Thyroid gland (tissue), 4 donors: ENCODE measurements at regions not wholly inside any gene's neighbourhood (a gene's known extent, or its start where the extent isn't known, plus 50 kb on each side); places are given as distances from the start of the nearest gene placed in this dataset.

Source experiments
- CTCF ChIP-seq, 6 experiments: fragments of 200-600 bp in 3 of 6; fragments of 450-650 bp in 3 of 6; sonication (generic) in 3 of 6; IDR thresholded peaks; one replicate each; pipeline ENCODE4 v1.5.1; 2016 to 2019; ENCODE audit warnings: antibody characterized with exemption in 6 of 6, mild to moderate bottlenecking in 2 of 6, inconsistent platforms in 1 of 6, moderate library complexity in 1 of 6
- POLR2A ChIP-seq, 2 donors: fragments of 450-650 bp; IDR thresholded peaks; one replicate each; pipeline ENCODE4 v1.6.1; 2017; ENCODE audit warnings: antibody characterized with exemption in 2 of 2, mild to moderate bottlenecking in 2 of 2, moderate library complexity in 1 of 2

DNA sequence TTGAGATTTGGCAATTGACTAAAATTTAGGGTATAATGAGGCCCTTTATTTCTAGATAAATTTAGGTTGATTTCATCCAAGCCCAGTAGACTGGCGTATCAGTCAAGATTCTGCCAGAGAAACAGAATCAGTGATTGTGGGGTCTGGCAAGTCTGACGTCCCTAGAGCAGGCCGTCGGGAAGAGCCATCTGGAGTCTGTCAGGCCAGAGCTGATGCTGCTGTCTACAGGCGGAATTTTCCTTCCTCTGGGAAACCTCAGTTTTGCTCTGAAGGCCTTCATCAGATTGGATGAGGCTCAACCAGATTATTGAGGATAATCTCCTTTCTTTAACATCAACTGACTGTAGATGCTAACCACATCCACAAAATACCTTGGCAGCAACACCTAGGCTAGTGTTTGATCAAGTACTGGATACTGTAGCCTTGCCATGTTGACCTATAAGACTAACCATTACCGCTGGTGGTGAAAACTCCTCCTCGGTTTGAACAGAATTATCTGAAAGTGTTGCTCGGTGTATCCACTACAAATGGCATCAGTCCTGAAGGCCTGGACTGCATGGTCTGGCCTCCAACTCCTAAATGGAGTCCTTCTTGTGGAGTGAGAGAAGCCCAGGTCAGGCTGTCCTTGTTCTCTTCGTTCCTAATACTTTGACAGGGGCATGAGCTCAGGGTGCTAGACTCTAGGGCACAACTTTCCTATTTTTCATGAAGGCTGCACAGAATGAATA, 83.2 kb upstream of the ANKH start:
- no peak for TF ChIP-seq CTCF (IDR thresholded peaks at IDR 0.05)
- TF ChIP-seq POLR2A (IDR thresholded peaks at IDR 0.05) = no peak
